Left ventricle myocardium inferior (tissue), 1 donor: ENCODE measurements at regions not wholly inside any gene's neighbourhood (a gene's known extent, or its start where the extent isn't known, plus 50 kb on each side); places are given as distances from the start of the nearest gene placed in this dataset.

Experiments
- DNase-seq: peaks from one replicate; pipeline ENCODE4 v3.0.0-alpha.2; 2020
- H3K27ac ChIP-seq: fragments of 200-600 bp; replicated peaks from 2 replicates; pipeline ENCODE4 v1.8.0; 2021
- H3K27me3 ChIP-seq: fragments of 200-600 bp; 2 replicates; pipeline ENCODE4 v1.8.0; 2021; ENCODE audit warnings: low read depth
- H3K36me3 ChIP-seq: fragments of 200-600 bp; 2 replicates; pipeline ENCODE4 v1.8.0; 2021
- H3K4me1 ChIP-seq: fragments of 200-600 bp; 2 replicates; pipeline ENCODE4 v1.8.0; 2021
- H3K4me3 ChIP-seq: fragments of 200-600 bp; 2 replicates; pipeline ENCODE4 v1.8.0; 2021; ENCODE audit warnings: mild to moderate bottlenecking, moderate library complexity
- H3K9me3 ChIP-seq: fragments of 200-600 bp; replicated peaks from 2 replicates; pipeline ENCODE4 v1.8.0; 2021
- intact Hi-C: fragments of 100-400 bp; cut with micrococcal nuclease; formaldehyde crosslinking; loops from one replicate; pipeline ENCODE4 v1.11.0; 2022
- TF ChIP-seq, protein P1 (sequence below): fragments of 200-600 bp; IDR thresholded peaks from 2 replicates; pipeline ENCODE4 v1.8.0; 2021; ENCODE audit warnings: antibody characterized with exemption, mild to moderate bottlenecking, borderline replicate concordance
- donor health status: DM: no; HTN: yes; CAD: no; lungs with severe emphysema.

DNA sequence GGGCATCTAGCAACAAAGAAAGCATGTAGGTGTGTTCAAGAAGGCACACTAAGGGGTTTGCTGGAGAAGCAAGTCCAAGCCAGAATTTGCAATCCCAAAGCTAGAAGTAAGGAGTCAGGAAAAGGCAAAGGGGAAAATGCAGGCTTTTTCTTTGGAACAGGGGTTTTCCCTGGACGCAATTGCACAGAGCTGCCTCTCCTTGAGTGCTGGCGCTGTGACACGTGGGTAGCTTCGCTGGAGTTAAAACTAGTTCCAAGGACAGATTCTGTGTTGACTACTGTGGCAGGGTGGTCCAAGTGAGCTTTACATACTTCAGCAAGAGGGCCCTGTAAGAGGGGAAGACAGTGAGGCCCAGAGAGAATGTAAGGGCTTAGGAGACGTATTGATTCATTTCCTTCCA is 277.1 kb downstream of the ADGRA3 start:
- H3K27ac ChIP-seq = no peak overlapping the region
- intact Hi-C loops = no loop called here
- H3K9me3 ChIP-seq = peaks cover 13% of the 10 kb centered on the region
- TF ChIP-seq, protein P1, sequence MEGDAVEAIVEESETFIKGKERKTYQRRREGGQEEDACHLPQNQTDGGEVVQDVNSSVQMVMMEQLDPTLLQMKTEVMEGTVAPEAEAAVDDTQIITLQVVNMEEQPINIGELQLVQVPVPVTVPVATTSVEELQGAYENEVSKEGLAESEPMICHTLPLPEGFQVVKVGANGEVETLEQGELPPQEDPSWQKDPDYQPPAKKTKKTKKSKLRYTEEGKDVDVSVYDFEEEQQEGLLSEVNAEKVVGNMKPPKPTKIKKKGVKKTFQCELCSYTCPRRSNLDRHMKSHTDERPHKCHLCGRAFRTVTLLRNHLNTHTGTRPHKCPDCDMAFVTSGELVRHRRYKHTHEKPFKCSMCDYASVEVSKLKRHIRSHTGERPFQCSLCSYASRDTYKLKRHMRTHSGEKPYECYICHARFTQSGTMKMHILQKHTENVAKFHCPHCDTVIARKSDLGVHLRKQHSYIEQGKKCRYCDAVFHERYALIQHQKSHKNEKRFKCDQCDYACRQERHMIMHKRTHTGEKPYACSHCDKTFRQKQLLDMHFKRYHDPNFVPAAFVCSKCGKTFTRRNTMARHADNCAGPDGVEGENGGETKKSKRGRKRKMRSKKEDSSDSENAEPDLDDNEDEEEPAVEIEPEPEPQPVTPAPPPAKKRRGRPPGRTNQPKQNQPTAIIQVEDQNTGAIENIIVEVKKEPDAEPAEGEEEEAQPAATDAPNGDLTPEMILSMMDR = no peak
- no peak for DNase-seq
- no peak overlapping the region for H3K4me3 ChIP-seq
- H3K4me1 ChIP-seq = no peaks in the 10 kb centered on the region
- H3K36me3 ChIP-seq = no peaks in the 10 kb centered on the region
- H3K27me3 ChIP-seq = peaks cover 16% of the 10 kb centered on the region

DNA sequence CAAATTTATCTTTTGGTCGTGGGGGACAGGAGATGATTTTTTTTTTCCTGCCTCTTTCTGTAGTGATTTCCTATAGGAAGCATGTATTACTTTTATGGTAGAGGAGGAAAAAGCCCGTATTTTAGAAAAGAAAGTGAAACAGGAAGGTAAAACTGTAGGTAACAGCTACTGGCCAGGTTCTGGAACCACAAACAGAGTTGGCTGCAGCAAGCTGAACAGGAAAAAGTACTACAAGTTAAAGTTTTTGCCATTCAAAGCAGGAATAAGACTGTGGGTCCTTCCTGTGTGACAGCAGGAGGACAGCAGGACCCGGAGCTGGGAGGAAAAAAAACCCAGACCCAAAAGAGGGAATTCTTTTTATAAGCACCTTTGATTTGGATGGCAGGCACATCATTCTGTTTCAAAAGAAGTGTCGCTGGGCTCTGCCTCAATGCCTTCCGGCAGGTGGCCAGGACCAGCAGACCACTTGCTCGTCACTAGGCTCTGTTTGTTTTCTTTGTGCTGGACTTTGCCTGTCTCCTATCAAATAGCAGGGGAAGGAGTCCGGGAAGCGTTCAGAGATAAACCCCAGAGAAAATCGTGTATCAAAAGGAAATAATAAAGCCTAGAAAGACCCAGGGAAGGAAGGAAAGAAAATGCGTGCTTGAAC is 277.9 kb downstream of the ADGRA3 start:
- Histone ChIP-seq H3K36me3 (no peaks in the 10 kb centered on the region), H3K4me1 (no peaks in the 10 kb centered on the region), H3K9me3 (peaks cover 13% of the 10 kb centered on the region), H3K4me3 (no peak overlapping the region), H3K27me3 (peaks cover 16% of the 10 kb centered on the region), H3K27ac (no peak overlapping the region)
- no peak for DNase-seq
- intact Hi-C loops = no loop called here
- TF ChIP-seq, protein P1 = no peak

- no peak for DNase-seq
- Histone ChIP-seq H3K27ac (no peak overlapping the region), H3K27me3 (peaks cover 16% of the 10 kb centered on the region), H3K4me3 (no peak overlapping the region), H3K36me3 (no peaks in the 10 kb centered on the region), H3K9me3 (peaks cover 6% of the 10 kb centered on the region), H3K4me1 (no peaks in the 10 kb centered on the region)
- TF ChIP-seq, protein P1 = peak; percentile 22
- intact Hi-C loops = no loop called here
These were observed 278.6 kb downstream of the ADGRA3 start for GRCh38 chr4:22237155-22237751.

DNA sequence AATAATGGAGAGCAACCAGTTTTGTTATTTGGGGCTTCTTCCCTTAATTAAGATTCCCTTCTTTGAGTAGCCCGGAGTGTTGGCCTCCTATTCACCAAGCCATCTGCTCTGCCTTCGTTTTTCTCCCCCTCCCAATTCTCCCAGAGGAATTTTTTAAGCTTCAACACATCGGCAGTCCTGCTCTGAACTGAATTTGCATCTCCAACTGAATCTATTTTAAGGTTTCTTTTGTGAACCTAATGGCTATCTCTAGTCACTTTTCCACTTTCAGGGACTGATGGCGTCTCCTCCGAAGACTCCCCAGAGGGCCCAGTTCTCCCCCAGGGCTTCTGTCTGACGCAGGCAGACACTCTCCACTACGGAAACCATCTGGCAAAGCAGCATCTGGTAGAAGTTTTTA is 280.2 kb downstream of the ADGRA3 start:
- Histone ChIP-seq H3K9me3 (no peaks in the 10 kb centered on the region), H3K27ac (peak overlapping the region; percentile 38), H3K27me3 (peaks cover 16% of the 10 kb centered on the region), H3K4me3 (no peak overlapping the region), H3K36me3 (no peaks in the 10 kb centered on the region), H3K4me1 (no peaks in the 10 kb centered on the region)
- TF ChIP-seq, protein P1 = no peak
- DNase-seq = peak; percentile 39
- intact Hi-C loops = no loop called here

DNA sequence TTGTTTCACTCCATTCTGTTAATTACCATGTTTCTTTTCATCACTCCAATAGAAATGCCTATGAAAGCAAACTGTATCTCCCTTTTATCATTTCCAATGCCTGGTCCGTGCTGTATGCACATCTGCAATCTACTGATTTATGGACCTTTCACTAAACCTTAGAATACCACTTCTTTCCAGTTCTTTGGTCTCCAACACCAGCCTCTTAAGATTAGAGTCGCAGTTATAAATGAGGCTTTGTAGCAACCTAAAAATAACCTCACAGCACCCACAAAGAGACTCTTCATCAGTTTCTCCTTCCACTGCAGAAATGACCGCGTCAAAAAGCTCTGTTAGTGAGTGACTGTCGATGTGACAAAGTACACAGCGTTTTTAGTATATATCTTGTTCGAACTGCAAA is 282.6 kb downstream of the ADGRA3 start:
- Histone ChIP-seq H3K4me1 (no peaks in the 10 kb centered on the region), H3K9me3 (no peaks in the 10 kb centered on the region), H3K27me3 (peaks cover 13% of the 10 kb centered on the region), H3K4me3 (no peak overlapping the region), H3K36me3 (no peaks in the 10 kb centered on the region), H3K27ac (no peak overlapping the region)
- DNase-seq = no peak
- intact Hi-C loops = no loop called here
- TF ChIP-seq, protein P1 = no peak
